GM19467 (cell line): ENCODE measurements at regions not wholly inside any gene's neighbourhood (a gene's known extent, or its start where the extent isn't known, plus 50 kb on each side); places are given as distances from the start of the nearest gene placed in this dataset.
"Not testable (repeated sequence)": the region's sequence is repeated elsewhere in the genome, so short reads cannot be mapped to it uniquely, and the experiment has no call there.

Source experiments
- ATAC-seq: cut with Tn5 transposase; IDR thresholded peaks from one replicate; pipeline ENCODE4 v1.9.1; 2021; ENCODE audit warnings: mild to moderate bottlenecking, moderate library complexity; ENCODE audit not compliant: unreplicated experiment

GRCh38 chr11:87662287-87662686 is 513.0 kb downstream of the RAB38 start:
- no peak for ATAC-seq

DNA sequence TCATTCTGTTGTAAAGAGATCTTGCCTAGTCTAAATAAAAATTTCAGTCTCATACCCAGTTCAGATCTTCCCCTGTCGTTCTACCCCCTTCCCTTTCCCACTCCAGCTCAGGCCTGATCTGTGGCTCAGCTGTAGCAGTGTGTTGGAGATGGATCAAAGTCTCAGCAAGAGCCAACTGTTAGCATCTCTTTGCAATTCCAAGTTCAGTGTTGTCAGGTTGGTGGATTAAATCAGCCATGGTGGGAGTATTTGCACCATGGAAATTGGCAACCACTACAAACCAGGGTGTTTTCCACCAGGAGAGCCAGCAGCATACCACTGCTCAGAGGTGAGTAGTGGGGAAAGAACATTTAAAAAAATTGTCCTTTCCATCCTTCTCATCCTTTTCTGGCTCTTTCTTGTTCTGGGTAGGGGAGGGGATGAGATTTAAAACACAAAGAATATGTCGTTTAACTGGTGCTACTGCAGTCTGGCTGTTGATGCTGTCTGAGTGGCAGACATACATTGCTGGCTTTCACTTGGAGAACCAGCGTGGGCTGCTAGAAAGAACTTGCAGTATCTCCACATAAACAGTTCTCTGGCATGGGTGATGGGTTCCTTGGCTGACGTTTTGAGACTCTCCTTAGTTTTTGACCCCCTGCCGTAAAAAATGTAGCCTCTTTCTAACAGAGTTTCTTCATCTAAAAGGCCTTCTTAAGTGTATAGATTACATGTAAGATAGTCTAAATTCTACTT is 514.1 kb downstream of the RAB38 start:
- ATAC-seq, result no peak

DNA sequence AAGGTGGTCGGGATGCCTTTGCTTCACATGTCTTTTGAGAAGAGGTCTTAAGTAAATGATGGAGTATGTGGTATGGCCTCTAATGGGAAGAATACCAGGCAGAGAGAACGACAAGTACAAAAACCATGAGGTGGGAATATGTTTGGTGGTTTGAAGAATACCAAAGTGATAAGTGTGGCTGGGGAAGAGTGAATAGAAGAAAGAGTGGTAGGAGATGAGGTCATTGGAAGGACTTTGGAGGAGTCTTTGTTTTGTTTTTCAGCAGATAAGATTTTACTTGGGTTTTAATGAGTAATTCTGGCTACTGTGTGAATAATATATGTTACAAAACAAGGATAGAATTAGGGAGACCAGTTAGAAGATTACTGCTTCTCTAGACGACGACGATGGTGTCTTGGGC is 515.4 kb downstream of the RAB38 start:
- ATAC-seq, result no peak

DNA sequence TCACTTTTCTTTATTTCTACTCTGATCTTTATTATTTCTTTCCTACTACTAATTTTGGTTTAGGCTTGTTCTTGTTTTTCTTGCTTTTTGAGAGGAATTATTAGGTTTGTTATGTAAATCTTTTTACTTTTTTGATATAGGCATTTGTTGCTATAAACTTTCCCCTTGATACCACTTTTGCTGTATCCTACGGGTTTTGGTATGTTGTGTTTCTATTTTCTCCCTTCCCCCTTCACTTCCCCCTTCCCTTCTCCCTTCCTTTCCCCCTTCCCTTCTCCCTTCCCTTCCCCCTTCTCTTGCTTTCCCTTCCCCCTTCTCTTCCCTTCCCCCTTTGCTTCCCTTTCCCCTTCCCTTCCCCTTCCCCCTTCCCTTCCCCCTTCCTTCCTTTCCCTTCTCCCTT is 529.6 kb downstream of the RAB38 start:
- ATAC-seq, result no peak

DNA sequence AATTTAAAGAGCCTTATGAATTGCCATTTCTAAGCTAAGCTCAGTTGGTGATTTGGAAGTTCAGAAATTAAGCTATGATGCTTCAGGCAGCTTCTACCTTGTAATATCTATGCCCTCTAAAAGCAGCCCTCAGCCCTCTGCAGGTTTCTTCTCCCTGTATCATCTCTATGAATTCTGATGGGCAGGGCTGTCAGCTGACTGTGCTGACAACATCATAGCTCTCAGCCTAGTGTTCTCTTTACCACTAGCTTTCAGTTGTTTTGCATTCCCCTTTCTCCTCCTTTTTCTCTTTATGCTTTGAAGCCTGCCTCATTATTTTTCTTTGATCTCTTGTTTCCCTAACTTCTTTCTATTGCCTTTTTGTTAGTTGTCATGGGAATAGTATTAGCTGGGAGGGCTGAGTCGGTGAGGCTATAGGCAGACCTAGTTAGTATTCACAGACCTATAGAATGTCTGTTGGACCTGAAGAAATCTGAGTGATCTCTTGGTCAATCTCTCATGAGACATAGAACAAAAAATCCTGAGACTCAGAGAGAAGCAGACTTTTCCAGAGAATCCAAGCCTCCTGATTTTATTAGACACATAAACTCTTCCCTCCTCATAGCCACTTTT is 535.4 kb downstream of the RAB38 start:
- ATAC-seq, result no peak

DNA sequence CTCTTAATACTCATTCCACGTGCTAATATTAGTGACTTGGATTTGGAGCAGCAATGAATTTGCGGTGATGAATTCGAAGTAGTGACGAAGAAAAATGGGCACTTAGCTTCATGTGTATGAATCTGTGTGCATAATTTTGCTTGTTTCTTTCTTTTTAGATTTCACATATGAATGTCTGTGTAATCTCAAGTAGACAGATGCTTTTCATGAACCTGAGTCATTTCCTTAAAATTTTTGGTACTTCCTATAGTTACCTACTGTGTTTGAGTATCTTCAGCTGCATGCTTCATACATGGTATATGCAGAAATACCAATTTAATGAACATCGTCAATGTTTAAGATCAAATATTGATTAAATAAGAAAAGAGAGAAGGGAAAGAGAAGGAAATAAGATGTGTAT is 540.2 kb downstream of the RAB38 start:
- no peak for ATAC-seq

- no peak for ATAC-seq
Observed at GRCh38 chr11:87634331-87634730, 540.9 kb downstream of the RAB38 start.

DNA sequence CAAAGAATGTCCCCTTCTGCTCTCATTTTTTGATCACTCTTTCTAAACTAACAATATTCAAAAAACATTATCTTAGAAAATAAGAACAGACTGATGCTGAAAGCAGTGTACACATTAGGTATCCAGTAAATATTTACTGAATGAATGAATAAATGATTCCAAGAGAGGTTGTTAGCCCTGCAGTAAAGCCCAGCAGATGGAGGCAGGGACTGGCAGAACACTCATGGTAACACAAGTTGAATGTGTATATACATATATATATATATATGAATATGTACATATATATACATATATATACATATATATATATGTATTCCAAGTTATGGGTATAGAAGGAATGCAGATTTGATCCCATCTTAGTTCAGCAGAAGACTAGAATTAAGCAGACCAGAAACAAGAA is 546.3 kb downstream of the RAB38 start:
- no peak for ATAC-seq

GRCh38 chr11:87628026-87628580 is 547.1 kb downstream of the RAB38 start:
- ATAC-seq, result no peak

DNA sequence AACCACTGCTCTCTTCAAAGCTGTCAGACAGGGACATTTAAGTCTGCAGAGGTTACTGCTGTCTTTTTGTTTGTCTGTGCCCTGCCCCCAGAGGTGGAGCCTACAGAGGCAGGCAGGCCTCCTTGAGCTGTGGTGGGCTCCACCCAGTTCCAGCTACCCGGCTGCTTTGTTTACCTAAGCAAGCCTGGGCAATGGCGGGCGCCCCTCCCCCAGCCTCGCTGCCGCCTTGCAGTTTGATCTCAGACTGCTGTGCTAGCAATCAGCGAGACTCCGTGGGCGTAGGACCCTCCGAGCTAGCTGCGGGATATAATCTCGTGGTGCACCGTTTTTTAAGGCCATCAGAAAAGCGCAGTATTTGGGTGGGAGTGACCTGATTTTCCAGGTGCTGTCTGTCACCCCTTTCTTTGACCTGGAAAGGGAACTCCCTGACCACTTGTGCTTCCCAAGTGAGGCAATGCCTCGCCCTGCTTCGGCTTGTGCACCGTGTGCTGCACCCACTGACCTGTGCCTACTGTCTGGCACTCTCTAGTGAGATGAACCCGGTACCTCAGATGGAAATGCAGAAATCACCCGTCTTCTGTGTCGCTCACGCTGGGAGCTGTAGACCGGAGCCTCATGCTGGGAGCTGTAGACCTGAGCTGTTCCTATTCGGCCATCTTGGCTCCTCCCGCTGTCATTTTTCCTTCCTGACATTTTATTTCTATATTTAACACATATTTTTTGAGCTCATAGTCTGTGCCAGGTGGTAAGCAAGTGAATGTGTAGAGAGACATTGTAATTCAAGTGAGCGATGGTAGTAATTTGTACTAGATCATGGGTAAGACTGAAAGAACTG is 551.5 kb downstream of the RAB38 start:
- not testable (repeated sequence) for ATAC-seq

GRCh38 chr11:87616511-87616910 is 558.7 kb downstream of the RAB38 start:
- ATAC-seq, result no peak

DNA sequence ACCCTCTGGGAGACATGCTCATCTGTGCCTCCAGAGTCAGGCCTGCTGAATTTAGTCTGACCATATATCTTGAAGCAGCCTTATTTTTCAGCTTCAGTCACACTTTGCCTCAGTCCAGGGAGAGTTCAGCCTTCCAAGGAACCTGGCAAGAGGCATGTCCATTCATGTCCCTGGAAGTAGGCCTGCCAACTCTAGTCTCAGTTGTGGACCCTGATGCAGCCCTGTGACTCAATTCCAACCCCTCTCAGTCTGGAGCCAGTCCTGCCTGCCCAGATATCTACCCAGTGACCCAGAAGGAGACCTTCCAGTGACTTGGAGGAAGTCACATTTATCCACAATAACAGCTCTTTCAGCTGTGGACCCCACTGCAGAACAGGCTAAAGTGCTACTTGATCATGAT is 566.6 kb downstream of the TMEM135 start:
- no peak for ATAC-seq

DNA sequence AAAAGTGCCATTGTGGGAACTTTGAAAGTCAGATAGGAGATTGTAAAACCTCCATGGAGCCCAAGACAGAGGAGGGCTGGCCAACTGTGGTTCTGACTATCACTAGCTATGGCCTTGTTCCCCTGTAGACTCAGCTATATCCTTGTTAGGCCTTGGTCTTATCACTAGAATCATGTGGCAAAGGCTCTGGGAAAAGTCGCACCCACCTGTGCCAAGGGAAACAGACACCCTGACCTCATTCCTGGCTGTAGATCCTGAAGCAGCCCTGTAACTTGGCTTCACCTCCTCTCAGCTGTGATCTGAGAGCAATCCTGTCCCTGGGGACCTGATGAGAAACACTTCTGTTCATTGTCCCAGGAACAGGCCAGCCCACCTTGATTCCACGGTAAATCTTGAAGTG is 566.2 kb downstream of the TMEM135 start:
- no peak for ATAC-seq

DNA sequence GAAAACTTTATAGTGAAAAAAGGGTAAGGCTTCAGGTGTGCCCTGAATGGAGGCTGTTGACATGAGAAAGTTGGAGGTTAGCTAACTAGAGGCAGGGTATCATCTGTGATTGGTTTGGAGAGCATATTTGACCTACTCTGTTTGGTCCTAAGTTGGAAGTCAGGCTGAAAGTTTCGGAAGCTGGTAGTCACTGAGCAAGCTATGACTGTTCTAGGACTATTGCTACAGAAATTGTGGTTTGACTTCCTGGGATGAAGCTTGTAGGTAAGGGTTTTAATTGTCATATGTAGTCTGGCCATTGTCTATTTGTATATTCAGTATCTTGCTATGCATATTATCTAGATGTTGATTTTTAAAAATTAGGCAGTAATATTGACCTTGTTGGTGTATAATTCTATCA is 565.0 kb downstream of the TMEM135 start:
- no peak for ATAC-seq

- no peak for ATAC-seq
Observed at GRCh38 chr11:87600938-87601337, 563.2 kb downstream of the TMEM135 start.

DNA sequence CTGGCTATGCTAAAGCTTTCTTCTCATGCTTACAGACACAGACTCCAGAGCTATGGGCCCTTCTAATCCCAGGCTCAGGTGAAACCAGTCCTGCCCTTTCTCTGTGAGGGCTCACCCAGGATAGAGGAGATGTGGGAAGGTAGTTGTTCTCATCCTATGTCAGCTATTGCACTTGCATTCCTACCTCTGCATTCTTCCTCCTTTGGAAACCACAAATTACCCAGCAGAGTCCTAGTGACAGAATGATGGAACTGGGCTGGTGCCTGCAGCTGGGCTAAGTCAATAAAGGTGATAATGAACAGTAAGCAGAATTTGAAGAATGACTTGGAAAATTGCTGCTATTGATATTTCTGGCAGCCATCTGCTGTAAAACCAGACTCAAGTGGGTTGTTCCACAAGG is 560.0 kb downstream of the TMEM135 start:
- no peak for ATAC-seq

GRCh38 chr11:87596176-87596575 is 558.4 kb downstream of the TMEM135 start:
- ATAC-seq, result no peak

GRCh38 chr11:87589082-87589481 is 551.3 kb downstream of the TMEM135 start:
- ATAC-seq, result no peak

GRCh38 chr11:87585613-87586012 is 547.9 kb downstream of the TMEM135 start:
- not testable (repeated sequence) for ATAC-seq

GRCh38 chr11:87583931-87584330 is 546.2 kb downstream of the TMEM135 start:
- no peak for ATAC-seq

GRCh38 chr11:87575088-87575487 is 537.4 kb downstream of the TMEM135 start:
- no peak for ATAC-seq

DNA sequence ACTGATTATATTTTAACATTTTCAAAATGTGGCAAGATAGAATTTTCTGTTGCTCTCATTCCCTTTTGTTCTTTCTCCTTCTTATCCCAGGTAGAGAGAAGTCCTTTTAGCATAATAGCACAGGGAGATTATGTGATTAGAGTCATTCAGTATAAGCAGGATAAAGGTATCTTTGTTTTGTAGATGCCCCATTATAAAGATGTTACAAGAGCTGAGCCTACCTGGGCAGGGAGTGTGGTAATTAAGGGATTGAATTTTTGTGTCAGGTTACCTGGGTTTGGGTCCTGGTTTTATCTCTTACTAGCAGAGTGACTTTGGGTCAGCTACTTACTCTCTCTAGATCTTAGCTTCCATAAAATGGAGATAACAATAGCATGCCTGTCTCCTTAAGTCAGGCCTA is 536.5 kb downstream of the TMEM135 start:
- ATAC-seq, result no peak
